Gastrocnemius medialis (tissue), 4 donors: ENCODE measurements at regions not wholly inside any gene's neighbourhood (a gene's known extent, or its start where the extent isn't known, plus 50 kb on each side); places are given as distances from the start of the nearest gene placed in this dataset.

Experiments used
- ATAC-seq, 2 donors: fragments of 150-250 bp; one replicate each; pipeline ENCODE4 v1.9.1; 2016
- DNase-seq, 2 donors: peaks; one replicate each; pipeline ENCODE4 v3.0.0-alpha.2; 2019
- H3K27ac ChIP-seq, 4 donors: fragments of 200-600 bp; sonication (generic); 1 replicate in 1 of 4; 2 replicates in 3 of 4; pipeline ENCODE4 v1.5.1; 2016 to 2018; ENCODE audit warnings: mild to moderate bottlenecking in 2 of 4, moderate library complexity in 1 of 4
- H3K27me3 ChIP-seq, 3 donors: fragments of 200-600 bp; sonication (generic) in 2 of 3; 1 replicate in 1 of 3; 2 replicates in 2 of 3; pipeline versions ENCODE4 v1.5.1 to v1.6.0; 2016 to 2019; ENCODE audit warnings: mild to moderate bottlenecking in 1 of 3, moderate library complexity in 1 of 3
- H3K36me3 ChIP-seq, 2 donors: fragments of 200-600 bp; sonication (generic) in 1 of 2; one replicate each; pipeline ENCODE4 v1.5.1; 2017 to 2018
- H3K4me1 ChIP-seq, 2 donors: fragments of 200-600 bp; sonication (generic) in 1 of 2; one replicate each; pipeline ENCODE4 v1.5.1; 2016 to 2017; ENCODE audit warnings: mild to moderate bottlenecking in 2 of 2
- H3K4me3 ChIP-seq, 4 donors: fragments of 200-600 bp; sonication (generic) in 3 of 4; 1 replicate in 1 of 4; 2 replicates in 3 of 4; pipeline ENCODE4 v1.5.1; 2016 to 2019; ENCODE audit warnings: mild to moderate bottlenecking in 2 of 4
- H3K9me3 ChIP-seq, 3 donors: fragments of 200-600 bp; sonication (generic) in 2 of 3; 1 replicate in 1 of 3; 2 replicates in 2 of 3; pipeline ENCODE4 v1.5.1; 2016 to 2019
- CTCF ChIP-seq, 5 experiments: fragments of 450-650 bp in 3 of 5; fragments of 200-600 bp in 2 of 5; sonication (generic) in 2 of 5; IDR thresholded peaks in 4 of 5; conservative IDR thresholded peaks in 1 of 5; 1 replicate in 4 of 5; 2 replicates in 1 of 5; pipeline ENCODE4 v1.5.1; 2016 to 2019; ENCODE audit warnings: antibody characterized with exemption in 5 of 5, mild to moderate bottlenecking in 3 of 5, moderate library complexity in 3 of 5
- POLR2A ChIP-seq, 2 donors: fragments of 450-650 bp; IDR thresholded peaks; one replicate each; pipeline ENCODE4 v1.6.1; 2017; ENCODE audit warnings: antibody characterized with exemption in 2 of 2, mild to moderate bottlenecking in 2 of 2, moderate library complexity in 2 of 2
- in situ Hi-C, 4 donors: fragments of 200-750 bp; cut with MboI; loops; one replicate each; pipeline versions ENCODE4 v1.15.0 to v1.8.0; 2017; ENCODE audit warnings: low sequenced_read_pairs in 4 of 4
- intact Hi-C: fragments of 100-400 bp; cut with DNase I; formaldehyde crosslinking; loops from one replicate; pipeline ENCODE4 v1.15.1; 2023; ENCODE audit warnings: low total_unique reads

GRCh38 chr2:133717497-133717896 is 149.2 kb upstream of the NCKAP5 start:
- TF ChIP-seq CTCF (IDR thresholded peaks at IDR 0.05 in 4 of 5, conservative IDR thresholded peaks at IDR 0.05 in 1 of 5) (no peak), POLR2A (IDR thresholded peaks at IDR 0.05) (no peak)
- Histone ChIP-seq H3K4me1 (no peaks in the 10 kb centered on the region), H3K27ac (no peak overlapping the region), H3K27me3 (no peaks in the 10 kb centered on the region), H3K9me3 (no peaks in the 10 kb centered on the region), H3K4me3 (no peak overlapping the region), H3K36me3 (no peaks in the 10 kb centered on the region)
- ATAC-seq (no peak), DNase-seq (no peak)
- in situ Hi-C loops, result no loop called here
- intact Hi-C loops, result no loop called here

GRCh38 chr2:133718688-133719201 is 150.5 kb upstream of the NCKAP5 start:
- H3K9me3 ChIP-seq, result no peaks in the 10 kb centered on the region
- H3K4me3 ChIP-seq, result no peak overlapping the region
- no peaks in the 10 kb centered on the region for H3K27me3 ChIP-seq
- DNase-seq, result no peak
- in situ Hi-C loops, result no loop called here
- no peak for ATAC-seq
- TF ChIP-seq POLR2A (IDR thresholded peaks at IDR 0.05) (no peak), CTCF (IDR thresholded peaks at IDR 0.05 in 4 of 5, conservative IDR thresholded peaks at IDR 0.05 in 1 of 5) (no peak)
- H3K4me1 ChIP-seq, result no peaks in the 10 kb centered on the region
- no peaks in the 10 kb centered on the region for H3K36me3 ChIP-seq
- no peak overlapping the region for H3K27ac ChIP-seq
- intact Hi-C loops, result no loop called here

GRCh38 chr2:133720429-133720828 is 152.2 kb upstream of the NCKAP5 start:
- intact Hi-C loops, result no loop called here
- no peak for TF ChIP-seq POLR2A (IDR thresholded peaks at IDR 0.05)
- TF ChIP-seq CTCF (IDR thresholded peaks at IDR 0.05 in 4 of 5, conservative IDR thresholded peaks at IDR 0.05 in 1 of 5), result no peak
- DNase-seq, result no peak
- Histone ChIP-seq H3K4me3 (no peak overlapping the region), H3K4me1 (no peaks in the 10 kb centered on the region), H3K36me3 (no peaks in the 10 kb centered on the region), H3K27me3 (no peaks in the 10 kb centered on the region), H3K9me3 (no peaks in the 10 kb centered on the region), H3K27ac (no peak overlapping the region)
- in situ Hi-C loops, result no loop called here
- ATAC-seq, result no peak

- Histone ChIP-seq H3K9me3 (no peaks in the 10 kb centered on the region), H3K27ac (no peak overlapping the region), H3K4me3 (no peak overlapping the region), H3K36me3 (no peaks in the 10 kb centered on the region), H3K4me1 (no peaks in the 10 kb centered on the region), H3K27me3 (no peaks in the 10 kb centered on the region)
- DNase-seq, result no peak
- TF ChIP-seq POLR2A (IDR thresholded peaks at IDR 0.05) (no peak), CTCF (IDR thresholded peaks at IDR 0.05 in 4 of 5, conservative IDR thresholded peaks at IDR 0.05 in 1 of 5) (no peak)
- intact Hi-C loops (no loop called here), in situ Hi-C loops (no loop called here)
- no peak for ATAC-seq
Measured at GRCh38 chr2:133721118-133721517, 152.9 kb upstream of the NCKAP5 start.

GRCh38 chr2:133723133-133723532 is 154.9 kb upstream of the NCKAP5 start:
- in situ Hi-C loops, result no loop called here
- no peaks in the 10 kb centered on the region for H3K27me3 ChIP-seq
- no peaks in the 10 kb centered on the region for H3K4me1 ChIP-seq
- ATAC-seq (no peak), DNase-seq (no peak)
- H3K27ac ChIP-seq, result no peak overlapping the region
- H3K9me3 ChIP-seq, result no peaks in the 10 kb centered on the region
- no peak overlapping the region for H3K4me3 ChIP-seq
- no peak for TF ChIP-seq CTCF (IDR thresholded peaks at IDR 0.05 in 4 of 5, conservative IDR thresholded peaks at IDR 0.05 in 1 of 5)
- no peaks in the 10 kb centered on the region for H3K36me3 ChIP-seq
- intact Hi-C loops, result no loop called here
